ENCODE measurements at regions not wholly inside any gene's neighbourhood (a gene's known extent, or its start where the extent isn't known, plus 50 kb on each side); places are given as distances from the start of the nearest gene placed in this dataset.

DNA sequence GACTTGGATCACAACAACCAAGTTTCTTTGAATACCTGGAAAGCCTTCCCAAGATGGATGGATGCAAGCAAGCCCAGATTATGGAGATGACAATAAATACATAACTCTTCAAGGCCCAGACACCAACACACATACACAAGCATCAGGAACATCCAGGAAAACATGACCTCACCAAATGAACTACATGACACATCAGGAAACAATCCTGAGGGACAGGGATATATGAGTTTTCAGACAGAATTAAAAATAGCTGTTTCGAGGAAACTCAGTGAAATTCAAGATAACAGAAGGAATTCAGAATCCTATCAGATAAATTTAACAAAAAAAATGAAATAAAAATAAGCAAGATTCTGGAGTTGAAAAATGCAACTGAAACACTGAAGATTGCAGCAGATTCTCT is 659.4 kb downstream of the METTL15 start:
- TF ChIP-seq EZH2 (IDR thresholded peaks at IDR 0.05; ENCODE audit: low read length, unreplicated experiment) (no peak), EZH2phosphoT487 (IDR thresholded peaks at IDR 0.05; ENCODE audit: borderline replicate concordance, low read length) (no peak)
- TF ChIP-seq, protein P1, sequence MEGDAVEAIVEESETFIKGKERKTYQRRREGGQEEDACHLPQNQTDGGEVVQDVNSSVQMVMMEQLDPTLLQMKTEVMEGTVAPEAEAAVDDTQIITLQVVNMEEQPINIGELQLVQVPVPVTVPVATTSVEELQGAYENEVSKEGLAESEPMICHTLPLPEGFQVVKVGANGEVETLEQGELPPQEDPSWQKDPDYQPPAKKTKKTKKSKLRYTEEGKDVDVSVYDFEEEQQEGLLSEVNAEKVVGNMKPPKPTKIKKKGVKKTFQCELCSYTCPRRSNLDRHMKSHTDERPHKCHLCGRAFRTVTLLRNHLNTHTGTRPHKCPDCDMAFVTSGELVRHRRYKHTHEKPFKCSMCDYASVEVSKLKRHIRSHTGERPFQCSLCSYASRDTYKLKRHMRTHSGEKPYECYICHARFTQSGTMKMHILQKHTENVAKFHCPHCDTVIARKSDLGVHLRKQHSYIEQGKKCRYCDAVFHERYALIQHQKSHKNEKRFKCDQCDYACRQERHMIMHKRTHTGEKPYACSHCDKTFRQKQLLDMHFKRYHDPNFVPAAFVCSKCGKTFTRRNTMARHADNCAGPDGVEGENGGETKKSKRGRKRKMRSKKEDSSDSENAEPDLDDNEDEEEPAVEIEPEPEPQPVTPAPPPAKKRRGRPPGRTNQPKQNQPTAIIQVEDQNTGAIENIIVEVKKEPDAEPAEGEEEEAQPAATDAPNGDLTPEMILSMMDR (conservative IDR thresholded peaks at IDR 0.05; ENCODE audit: low read depth, low read length): no peak
